HG02763 (cell line): ENCODE measurements at regions not wholly inside any gene's neighbourhood (a gene's known extent, or its start where the extent isn't known, plus 50 kb on each side); places are given as distances from the start of the nearest gene placed in this dataset.
A peak's percentile ranks its signal among the peaks of the same experiment; 100 is the strongest.

Source experiments
- ATAC-seq: cut with Tn5 transposase; IDR thresholded peaks from one replicate; pipeline ENCODE4 v1.9.1; 2021; ENCODE audit warnings: mild to moderate bottlenecking, moderate library complexity; ENCODE audit not compliant: unreplicated experiment

DNA sequence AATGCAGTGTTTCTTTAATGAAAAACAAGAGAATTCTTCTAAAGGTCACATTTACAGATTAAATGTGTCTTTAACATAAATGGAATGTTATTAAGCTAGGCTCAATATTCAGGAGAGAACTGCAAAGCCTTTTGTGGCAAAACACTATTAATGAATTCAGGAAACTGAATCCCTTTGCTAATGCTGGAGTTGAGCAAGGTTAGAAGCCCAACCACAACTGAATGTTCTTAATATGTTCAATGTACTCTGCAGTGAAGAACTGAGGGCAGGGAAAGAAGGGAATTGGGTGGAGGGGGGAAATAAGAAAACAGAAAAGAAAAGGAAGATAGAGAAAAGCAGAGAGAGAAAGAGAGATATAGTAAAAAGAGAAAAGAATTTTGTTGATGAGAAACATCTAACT, 276.7 kb upstream of the TMEM161B start:
- no peak for ATAC-seq

DNA sequence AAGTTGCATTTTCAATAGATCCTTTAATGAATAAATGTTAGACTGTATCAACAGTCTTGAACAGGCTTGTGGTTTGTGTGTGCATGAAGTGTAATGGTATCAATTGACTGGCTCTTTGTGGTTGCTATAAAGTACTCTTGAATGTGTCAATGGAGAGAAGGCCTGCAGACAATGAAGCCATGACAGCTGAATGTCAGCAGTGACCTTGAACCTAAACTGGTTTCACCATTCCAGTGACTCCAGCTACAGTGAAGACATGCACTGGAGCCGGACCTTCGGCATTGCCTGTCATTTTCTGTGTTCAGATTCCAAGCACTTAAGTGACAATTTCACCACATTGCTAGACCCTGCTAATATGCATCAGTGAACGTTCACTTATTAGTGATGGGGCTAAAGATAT, 276.0 kb upstream of the TMEM161B start:
- no peak for ATAC-seq

DNA sequence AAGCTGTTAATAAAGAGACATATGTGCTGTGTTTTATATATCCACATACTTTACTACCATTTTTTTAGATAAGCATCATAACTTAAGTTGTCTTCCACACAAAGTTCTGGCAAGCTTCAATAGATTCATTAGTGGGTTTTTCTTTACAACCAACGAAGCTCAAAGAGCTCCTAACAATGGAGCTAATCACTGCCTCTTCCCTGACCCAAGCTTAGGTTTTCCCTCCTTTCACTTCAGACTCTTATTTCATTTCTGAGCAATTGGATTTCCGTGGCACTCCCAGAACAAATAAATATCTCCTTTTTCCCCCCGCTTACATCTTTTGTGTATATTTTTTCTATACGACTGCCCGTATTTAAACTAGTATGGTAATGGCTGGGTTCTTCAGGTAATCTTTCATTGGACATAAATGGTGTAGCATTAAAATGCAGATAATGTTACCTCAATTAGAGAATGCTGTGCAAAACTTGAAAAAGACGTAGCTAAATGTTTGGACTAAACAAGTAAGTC, 275.5 kb upstream of the TMEM161B start:
- ATAC-seq = no peak

DNA sequence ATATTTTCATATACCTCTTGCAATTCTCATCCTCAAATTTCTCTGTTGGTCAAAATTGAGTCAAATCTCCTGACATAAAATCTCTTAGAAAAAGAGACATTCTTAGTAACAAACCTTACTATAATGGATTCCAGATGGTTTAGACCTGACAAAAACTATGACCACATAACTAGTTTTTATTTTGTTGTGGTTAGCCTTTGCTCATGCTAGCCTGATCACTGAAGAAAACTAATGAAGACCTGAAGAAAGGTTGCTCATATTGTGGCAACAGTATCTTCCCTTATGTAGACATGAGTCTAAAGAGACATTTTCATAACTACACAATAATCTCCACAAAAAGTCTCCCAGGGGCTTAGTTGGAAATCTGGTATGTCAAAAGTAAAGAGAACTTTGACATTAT, 274.1 kb upstream of the TMEM161B start:
- no peak for ATAC-seq

DNA sequence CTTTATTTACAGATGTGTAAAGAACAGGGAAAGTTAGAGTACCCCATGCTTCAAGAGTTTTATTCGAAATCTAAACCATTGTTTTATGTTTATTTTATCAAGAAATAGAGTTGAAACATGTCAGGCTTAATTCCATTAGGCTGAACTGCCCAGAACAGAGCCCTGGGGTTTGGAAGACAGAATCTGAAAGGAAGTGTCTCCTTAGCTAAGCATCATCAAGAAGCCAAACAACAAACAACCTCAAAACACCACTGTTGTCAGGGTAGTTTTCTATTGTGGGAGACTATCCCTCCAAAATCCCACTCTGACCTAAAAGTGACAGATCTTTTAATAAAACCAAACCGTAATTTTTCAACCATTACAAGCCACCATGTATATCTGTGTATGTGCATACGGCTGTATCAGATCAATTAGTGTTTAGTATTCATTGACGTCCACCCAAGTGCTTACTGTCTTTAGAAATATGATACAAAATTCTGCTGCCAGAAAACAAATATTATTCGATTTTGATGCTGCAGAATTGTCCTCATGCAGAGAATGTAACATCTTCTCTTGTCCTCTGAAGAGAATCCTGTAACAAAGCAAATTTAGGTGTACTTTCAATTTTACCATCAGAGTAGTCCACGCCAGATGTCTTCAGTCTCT, 271.9 kb upstream of the TMEM161B start:
- no peak for ATAC-seq

DNA sequence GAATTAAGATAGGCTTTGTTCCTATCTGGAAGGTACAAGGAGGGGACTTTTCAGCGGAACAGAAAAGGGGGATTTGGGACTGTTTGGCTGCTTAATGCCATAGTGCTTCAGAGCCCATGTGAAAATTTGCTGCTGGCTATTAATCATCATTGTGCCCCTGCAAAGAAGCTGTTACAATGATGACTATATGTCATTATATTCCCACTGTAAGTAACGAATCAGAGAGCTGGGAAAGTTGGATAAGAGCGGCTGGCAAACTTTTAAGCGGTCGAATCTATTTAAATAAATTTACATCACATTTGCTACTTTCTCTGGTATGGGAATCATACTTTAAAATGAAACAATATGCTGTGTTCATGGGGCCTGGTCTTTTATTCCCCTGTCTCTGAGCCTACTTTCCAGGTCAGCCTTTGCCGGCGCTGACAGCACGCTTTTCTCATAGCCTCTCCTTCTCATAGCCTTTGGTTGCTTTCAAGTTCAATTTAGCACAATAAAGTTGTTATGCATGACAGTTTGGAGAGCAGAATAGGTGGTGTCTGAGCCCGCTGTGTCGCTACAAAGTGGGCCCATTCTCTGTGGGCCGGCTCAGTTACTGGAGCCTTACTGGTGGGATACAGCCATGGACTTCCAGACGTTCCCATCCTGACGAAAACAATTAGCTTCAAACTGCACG, 271.2 kb upstream of the TMEM161B start:
- no peak for ATAC-seq

DNA sequence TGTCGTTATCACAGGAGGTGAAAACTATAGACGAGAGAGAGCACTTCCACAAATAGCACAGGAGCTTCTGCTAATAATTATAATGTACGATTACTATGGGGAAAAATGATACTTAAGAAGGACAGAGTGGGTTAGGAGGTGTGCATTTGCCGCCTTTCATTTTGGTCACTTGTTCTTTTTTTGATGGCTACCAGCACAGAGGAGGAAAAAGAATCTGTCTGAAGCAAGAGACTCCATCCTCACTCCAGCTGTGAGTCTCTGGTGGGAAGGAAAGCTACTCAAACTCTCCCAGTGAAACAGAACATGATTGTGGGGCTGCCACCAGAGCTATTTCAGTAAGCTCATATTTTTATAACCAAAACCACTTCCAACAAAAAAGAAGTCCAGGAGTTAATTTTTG, 270.4 kb upstream of the TMEM161B start:
- no peak for ATAC-seq

DNA sequence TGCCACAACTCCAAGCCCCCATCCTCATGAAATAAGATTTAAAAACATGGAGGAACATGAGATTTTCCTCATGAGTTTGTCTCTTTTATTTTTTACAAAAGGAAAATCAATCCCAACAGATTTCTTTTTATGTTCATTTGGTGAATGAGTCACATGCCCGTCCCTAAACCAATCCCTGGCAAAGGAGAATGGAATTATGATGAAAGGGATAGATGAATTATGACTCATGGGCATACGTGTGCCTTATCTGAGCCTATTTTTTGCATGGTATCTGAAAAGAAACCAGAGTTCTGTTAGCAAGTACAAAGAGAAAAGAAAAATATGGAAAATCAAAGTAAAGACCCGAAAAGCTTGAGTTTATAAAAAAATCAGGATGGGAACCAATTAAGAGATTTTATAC, 267.5 kb upstream of the TMEM161B start:
- no peak for ATAC-seq

DNA sequence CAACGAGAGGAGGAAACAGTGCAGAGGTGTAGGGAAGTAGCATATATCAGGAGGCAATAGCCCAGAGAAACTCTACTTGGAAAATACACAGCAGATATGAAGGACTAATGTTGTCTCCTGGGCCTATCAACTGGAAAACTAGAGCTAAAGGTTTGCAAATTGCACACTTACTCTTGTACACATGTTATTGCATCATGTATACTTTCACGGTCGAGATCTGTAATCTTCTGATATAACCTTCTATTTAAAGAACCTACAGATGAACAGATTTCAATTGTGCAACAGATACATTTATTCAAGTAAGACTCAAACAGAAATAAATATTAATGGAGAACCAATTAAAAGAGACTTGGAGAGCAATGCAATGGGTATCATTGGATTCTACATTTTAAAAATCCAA, 256.3 kb upstream of the TMEM161B start:
- ATAC-seq = no peak

DNA sequence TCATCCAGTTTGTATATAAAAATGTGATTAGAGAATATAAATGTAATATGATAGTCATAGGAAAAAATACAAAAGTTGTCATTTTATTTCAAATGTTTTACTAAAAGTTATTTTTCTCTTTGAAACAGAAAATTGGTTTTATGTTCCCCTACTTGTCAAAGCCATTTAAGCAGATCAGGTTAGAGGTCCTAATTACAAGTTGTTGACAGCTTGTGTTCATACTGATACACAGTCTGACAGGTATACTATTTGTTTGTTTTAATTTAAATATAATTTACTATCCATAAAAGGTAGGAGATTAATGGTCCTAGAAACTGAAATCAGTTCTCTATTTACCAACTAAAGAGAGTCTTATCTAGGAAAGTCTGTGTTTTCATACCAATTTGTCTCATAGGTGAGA, 250.4 kb upstream of the TMEM161B start:
- no peak for ATAC-seq

DNA sequence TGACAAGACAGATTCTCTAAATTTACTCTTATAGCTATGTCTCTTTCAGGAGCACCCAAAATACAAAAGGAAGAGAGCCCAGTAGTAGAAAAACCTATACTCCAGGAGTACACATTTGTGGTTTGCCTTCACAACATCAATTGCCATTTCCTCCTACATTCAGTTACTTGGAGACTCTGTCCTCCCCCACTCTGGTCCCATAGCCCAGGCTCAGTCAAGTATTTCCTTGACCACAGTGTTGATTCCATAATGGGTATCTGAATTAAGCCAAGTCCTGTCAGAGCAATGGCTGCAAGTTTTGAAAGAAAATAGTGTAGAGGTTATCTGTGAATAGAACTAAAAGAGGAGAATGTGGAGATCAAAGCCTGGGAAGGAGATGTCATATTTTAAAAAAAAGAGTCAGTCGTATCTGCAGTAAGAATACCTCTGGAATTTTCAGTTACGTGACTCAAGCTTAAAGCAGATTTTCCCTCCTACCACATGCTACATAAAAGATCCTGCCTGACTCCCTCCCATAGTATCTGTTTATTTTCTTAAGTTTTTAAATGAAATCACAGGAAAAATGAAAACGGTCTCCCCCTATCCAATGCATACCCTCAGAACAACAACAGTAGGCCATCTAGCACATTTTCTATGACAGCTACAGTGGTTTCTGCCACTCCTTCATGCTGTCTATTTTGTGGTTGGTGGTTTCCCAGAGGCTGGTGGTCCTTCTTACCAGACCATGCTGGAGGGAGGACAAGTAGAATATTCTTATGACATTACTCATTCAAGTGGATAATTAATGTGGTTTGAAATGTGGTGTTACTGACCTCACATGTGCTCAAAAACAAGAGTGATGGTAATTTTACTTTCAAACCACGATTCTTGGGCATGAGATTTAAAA, 249.7 kb upstream of the TMEM161B start:
- ATAC-seq = no peak

DNA sequence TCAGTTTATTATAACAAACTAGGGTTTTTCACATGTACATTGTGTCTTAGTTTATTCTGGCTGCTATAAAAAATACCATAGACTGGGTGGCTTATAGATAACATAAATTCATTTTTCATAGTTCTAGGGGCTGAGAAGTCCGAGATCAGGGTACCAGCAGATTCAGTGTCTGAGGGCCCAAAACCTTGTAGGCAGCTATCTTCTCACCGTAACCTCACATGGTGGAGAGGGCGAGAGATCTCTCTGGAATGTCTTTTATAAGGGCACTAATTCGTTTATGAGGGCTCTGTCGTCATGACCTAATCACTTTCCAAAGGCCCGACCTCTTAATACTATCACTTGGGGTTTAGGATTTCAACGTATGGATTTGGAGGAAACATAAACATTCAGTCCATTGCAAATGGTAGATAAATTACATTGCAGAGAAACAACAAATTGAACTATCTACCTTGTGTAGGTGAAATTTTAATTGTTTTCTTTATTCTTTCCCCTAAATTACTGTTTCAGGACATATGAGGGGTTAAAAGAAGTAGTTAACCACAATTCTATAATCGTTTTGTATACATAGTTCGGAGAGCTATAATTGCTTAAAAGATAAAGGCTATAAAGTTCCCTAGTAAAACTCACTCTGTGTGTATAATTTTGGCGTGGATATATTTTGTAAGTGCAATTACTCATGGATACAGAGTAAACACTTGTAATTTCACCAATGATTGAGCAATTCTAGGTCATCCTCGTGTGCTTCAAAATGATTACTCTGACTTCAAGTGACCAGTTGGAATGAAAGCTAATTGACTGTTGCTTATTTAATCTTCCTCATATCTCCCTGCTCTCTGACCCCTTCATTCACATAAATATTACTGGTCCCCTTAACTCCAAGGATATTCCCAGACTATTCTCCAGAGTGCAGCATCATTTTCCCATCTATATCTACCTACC, 247.5 kb upstream of the TMEM161B start:
- no peak for ATAC-seq

DNA sequence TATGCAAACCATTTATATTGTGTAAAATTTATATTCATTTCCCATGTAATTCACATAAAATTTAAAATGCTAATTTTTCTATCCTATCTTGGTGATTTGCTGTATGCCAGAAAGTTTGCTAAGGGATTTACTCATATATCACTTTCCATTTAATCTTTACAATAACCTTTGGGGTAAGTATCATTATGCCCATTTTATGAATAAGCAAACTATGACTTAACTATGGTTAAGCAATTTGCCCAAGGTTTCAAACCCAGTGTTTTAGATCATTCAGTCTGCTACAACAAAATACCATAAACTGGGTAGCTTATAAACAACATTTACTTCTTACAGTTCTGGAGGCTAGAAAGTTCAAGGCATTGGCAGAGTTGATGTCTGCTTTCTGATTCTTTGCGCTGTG, 246.4 kb upstream of the TMEM161B start:
- no peak for ATAC-seq

DNA sequence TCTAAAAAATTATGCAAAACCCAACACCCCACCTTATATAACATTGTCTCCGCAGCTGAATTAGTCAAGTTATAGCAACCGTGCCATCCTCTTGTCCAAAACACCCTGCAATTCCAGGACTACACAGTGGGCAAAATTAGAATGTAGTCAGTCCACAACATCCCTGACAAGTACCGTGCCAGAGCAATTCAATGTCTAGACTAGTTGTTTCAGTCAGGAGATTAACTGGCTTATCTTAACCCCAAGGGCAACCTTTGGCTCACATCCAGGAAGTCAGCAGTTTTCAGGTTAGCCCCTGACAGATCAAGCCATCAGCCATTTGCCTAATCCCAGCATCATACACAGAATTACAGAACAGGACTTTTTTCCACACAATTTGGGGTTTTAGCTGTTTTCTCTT, 240.8 kb upstream of the TMEM161B start:
- ATAC-seq = no peak

DNA sequence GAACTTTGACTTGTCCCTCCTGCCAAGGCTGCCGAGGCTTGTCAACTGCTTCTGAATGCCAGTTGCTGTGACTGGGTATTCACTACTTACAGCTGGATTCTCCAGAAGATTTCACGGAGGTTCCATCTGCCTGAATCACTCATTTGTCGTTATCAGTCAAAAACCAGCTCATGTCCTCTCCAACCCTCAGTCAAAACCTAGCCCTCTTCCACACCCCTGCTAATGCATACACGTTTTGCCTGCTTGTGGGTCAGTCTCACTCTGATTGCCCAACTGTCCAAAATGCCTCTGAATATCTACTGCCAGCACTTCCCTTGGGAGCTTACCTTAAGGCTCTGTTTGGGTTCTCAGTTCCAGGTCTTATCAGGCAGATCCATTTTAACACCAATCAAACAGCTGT, 238.6 kb upstream of the TMEM161B start:
- ATAC-seq = no peak

DNA sequence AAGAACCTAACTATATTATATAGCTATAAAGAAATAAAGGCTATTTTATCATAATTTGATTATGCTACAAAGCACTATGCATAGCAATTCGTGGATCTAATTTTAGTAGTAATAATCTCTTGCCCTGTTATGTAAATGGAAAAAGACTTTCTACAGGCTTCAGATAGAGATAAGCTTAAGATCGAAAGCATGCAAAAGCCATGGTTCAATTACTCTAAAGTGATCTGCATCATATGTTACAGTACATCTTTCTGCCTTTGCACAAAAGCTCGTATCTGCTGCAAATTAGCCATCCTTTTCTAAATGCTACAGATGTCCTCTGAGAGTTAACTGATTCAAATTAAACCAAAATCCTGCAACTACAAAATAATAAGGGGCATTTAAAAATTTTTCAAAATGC, 234.8 kb upstream of the TMEM161B start:
- ATAC-seq = no peak

DNA sequence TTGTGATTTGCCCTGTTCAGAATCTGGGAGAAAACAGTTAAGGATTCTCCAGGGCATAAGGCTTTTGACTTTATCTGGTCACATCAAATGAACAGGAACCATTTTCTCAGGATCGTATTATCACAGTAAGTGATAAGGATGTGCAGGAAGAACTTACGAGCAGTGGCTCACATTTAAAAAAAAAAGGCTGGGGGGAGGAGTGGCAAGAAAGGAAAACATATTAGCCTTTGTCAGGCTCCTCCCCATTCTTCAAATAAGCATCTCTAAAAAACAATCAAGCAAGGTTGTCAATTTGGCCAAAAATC, 234.3 kb upstream of the TMEM161B start:
- no peak for ATAC-seq

DNA sequence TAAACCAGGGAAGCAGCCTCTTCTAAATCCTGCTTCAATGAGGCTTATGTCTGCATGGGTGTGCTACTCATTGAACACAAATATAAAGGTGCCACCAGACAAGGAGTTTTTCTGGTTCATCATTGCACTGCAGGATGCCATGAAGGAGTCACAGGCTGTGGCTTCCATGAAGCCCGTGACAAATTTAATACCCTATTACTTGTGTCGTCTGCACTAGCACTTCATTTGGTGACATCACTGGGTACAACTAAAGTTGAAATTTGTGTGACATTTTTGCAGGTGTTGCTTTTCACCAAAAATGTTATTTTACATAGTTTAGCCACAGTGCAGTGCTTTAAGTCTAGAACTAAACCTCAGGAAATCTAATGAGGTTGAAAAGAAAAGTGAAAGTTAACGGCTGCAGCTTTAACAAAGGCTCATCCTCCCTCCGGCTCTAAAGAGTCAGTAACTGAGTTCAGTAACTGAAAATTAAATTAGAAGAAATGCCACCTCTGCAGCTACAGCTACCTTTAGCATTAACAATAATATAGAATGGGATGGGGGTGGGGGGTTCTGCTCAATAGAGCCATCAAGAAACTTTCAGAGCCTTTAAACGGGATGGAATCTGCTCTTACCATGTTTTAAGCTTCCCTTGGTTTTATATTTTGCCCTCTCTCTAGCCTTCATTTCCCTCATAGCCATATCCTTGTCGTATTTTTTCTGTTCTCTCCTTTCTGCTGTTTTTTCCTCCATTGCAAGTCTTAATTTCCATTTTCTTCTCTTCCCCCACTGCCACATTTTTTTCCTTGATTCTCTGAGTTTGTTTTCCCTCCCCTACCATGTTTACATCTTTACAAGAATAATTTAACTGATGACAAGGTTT, 233.8 kb upstream of the TMEM161B start:
- ATAC-seq = peak; percentile 92

DNA sequence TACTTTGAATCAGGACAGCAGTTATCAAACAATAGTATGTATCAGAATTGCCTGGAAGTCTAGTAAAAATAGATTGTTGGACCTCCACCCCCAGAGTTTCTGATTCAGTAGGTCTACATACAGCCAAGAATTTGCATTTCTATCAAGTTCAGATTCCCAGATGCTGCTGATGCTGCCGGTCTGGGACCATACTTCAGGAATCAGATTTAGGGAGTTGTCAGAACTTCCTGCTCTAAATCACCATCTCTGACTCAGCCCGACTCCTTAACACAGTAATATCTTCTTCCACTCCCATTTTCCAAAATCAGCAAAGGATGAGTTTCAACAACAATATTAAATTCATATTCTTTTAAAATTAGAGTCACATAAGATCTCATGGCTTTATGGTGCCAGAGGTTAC, 227.2 kb upstream of the TMEM161B start:
- ATAC-seq = no peak

DNA sequence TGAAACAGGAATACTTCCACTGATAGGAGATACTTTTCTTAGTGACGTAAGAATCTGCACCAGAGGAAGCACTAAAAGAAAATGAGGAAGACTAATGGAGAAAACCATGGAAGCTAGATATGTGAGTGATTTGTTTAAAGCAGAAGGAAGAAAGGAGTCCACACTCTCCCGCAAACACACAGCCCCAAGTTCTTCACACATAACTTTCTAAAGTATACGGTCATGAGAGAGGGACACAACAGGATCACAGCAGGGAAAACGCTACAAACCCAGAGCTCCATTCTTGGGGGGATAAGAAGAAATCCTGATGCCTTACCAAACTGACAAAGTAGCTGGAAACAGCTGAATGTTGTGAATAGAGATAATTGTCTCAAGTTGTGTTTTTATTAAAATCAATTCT, 222.2 kb upstream of the TMEM161B start:
- no peak for ATAC-seq
